Brain pericyte (primary cell): ENCODE measurements at regions not wholly inside any gene's neighbourhood (a gene's known extent, or its start where the extent isn't known, plus 50 kb on each side); places are given as distances from the start of the nearest gene placed in this dataset.
"Not testable (repeated sequence)": the region's sequence is repeated elsewhere in the genome, so short reads cannot be mapped to it uniquely, and the experiment has no call there.

Experiments
- DNase-seq: peaks from one replicate; pipeline ENCODE4 v3.0.0-alpha.2; 2012; ENCODE audit warnings: low read depth, low spot score

DNA sequence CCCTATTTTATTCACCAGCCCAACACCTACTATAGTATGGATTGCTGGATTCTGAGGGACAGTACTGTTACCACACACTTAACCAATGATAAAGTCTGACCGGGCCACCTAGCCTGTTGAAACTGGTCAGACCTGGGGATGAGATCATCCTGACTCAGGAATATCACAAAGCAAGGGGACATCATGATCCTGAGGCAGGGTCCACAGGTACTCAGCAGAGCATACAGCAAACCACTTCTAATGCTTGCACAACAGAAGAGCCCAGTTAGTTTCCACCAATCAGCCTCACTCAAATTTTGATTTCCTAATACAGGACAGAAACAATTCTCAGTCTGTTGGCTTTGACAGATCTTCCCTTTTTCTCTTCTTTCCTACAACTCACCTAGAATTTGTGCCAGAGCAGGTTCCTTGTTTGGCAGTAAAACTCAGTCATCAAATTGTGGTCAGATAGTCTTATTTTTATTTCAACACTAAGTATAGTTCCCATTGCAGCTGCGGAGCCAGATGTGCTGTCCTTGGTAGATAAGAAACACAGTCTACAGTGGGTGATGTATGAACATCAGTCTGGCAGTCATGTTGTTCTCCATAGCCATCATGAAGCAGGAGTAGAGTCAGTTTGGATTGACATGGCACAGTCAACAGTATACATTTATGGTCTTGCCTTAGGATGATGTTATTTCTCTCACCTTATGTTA is 90.1 kb upstream of the PRR23C start:
- DNase-seq = no peak

DNA sequence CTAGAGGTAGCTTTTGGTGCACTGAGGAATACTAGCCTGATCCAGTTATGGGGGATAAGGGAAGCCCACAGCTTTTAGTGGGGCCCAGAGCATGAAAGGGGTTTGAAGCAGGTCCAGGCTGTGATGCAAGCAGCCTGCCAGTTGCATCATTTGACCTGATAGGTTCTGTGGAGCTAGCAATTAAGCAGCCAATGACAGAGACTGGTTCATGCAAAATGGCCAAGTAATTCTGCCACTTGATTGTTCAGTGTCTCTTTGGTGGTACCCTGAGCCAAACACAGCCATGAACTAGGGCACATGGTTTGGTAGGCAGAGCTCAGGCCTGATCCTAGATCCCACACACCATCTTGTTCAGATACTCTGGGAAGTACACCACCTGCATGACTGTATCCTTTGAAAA is 91.0 kb upstream of the PRR23C start:
- no peak for DNase-seq

DNA sequence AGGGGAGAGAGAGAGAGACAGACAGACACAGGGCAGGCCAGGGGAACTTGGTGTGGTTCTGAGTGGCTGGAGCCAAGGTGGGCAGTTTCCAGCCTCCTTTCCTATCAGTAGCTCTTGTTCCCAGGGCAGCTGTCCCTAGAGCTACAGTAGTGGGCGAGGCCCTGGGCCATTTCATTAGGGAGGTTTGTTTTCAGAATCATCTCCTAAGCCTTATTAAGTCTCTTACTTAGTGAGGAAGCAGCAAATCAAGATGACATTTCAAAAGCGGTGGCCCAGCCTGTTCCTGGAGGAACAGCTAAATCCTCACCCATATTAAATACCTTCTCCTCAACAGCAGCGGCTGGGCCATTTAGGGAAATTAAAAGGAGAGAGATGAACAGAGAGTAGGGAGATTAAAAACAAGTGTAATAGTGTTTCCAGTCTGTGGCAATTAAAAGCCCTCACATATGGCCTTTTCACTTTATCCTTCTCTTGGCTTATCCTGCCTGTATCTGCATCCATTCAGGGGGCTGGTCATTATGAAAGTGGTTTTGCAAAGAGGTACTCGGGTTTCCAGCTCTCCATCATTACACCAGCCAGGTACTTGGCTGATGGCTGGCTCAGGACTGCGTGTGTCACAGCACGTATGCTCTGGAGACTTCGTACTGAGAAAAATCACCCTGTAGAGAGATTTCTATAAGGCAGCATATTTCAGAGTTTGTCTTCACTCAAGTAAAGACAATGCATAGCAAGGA is 91.9 kb upstream of the PRR23C start:
- no peak for DNase-seq

DNA sequence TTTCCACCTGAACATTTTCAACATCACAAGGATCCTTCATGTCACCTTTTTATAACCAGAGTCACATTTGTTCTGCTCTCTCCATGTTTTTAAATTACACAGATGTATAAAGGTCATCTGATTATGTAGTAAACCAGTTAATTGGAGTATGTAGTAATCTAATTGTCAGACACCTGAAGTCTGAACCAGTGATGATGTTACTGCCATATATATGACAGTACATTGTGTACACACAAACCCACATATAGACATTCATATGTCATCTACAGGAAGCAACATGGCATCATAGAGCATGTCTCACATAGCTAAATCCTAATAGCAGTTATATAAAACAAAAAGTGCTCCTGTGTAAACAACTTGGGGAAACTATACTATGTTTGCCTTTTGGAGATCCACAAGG is 95.9 kb upstream of the PRR23C start:
- DNase-seq = no peak

DNA sequence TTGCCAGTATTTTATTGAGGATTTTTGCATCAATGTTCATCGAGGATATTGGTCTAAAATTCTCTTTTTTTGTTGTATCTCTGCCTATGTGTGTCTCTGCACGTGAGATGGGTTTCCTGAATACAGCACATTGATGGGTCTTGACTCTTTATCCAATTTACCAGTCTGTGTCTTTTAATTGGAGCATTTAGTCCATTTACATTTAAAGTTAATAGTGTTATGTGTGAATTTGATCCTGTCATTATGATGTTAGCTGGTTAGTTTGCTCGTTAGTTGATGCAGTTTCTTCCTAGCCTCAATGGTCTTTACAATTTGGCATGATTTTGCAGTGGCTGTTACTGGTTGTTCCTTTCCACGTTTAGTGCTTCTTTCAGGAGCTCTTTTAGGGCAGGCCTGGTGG is 101.3 kb upstream of the PRR23C start:
- not testable (repeated sequence) for DNase-seq

DNA sequence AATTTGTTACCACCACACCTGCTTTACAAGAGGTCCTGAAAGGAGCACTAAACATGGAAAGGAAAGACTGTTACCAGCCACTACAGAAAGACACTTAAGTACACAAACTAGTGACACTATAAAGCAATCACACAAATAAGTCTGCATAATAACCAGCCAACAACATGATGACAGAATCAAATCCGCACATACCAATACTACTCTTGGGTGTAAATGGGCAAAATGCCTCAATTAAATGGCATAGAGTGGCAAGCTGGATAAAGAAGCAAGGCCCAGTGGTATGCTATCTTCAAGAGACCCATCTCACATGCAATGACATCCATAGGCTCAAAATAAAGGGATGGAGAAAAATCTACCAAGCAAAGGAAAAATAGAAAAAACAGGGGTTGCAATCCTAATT is 106.8 kb upstream of the PRR23C start:
- no peak for DNase-seq

DNA sequence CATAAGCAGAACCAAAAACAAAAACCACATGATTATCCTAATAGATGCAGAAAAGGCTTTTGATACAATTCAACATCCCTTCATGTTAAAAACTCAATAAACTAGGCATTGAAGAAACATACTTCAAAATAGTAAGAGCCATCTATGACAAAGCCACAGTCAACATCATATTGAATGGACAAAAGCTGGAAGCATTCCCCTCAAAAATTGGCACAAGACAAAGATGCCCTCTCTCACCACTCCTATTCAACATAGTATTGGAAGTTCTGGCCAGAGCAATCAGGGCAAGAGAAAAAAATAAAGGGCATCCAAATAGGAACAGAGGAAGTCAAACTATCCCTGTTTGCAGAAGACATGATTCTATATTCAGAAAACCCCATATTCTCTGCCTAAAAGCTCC is 108.7 kb upstream of the PRR23C start:
- not testable (repeated sequence) for DNase-seq

DNA sequence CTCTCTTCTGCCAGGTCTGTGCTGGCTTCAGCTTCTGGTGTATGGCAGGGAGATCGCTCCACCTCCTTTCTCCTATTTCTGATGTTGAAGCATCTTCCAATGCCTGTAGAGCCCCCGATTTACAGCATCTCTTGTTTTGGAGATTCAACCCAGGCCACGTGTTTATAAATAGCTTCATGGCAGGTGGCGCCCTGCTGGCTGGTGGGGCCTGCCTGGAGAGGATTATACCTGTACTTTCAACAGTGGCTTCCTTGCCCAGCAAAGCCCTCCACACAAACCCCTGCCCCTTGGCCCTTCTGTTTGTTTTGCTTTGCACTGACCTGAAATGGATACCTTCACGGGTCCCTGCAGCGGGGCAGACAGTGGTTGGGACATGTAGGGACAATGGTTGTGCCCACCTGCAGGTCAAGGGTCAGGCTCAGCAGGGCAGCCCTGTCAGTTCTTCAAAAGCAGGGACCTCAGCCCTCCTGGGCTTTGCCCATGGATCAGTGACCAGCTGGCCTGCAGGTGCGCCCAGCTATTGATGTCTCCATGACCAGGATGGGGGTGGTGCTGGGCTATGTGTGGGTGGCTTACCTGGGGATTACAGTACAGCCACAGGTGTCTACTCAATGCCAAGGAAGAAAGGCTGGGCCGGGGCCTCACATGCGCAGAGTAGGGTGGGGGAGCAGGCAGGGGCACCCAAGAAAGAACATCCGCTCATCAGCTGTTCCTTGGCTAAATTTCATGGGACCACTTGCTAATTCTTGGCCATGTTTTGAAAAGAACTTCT is 112.7 kb upstream of the PRR23C start:
- DNase-seq = no peak

DNA sequence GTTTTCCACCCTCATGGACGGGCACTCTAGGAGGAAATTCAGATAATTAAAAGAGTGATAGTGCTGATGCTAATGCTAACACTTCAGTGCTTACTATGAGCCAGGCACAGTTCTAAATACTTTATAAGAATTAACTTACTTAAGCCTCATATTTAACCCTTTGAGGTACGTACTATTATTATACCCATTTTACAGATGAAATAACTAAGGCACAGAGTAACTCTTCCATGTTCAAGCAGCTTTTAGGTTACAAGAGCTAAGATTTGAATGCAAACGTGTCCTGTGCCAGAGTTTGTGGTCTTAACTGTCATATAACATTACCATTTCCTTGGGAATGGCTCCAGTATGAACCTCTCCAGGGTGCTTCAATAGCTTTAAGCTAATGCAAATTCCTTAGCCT is 114.7 kb upstream of the PRR23C start:
- DNase-seq = no peak

DNA sequence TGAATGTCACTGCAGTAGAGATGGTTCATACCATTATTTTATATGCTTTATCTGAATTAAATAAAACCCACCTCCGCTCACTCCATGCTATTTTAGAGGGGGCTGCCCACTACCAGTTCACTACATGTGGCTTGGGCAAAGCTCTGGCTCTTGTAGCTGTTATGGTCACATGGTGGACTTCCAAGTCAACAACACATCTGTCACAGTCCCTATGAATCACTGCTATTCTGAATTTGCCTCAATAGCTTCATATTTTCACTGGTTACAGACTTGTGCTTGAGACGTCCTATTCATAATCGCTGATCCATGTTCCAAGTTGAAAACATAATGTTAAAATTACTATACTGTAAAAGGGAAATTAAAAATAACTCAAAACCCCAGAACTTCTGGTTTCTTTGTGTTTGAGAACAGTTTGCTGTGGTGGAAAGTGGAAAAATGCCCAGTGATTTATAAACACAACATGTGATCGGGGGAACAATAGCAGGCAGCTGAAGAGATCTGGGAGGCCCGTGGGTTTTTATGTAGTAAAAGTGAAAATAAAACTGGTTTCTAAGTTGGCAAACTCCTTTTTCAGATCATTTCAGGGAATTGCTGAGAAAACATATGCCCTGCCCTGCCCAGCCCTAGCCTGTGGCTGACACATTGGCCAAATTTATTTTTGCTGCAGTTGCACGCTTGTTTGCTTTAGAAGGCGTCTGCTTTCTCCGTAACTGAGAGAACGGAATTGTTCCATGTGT is 128.8 kb upstream of the PRR23C start:
- DNase-seq = no peak

DNA sequence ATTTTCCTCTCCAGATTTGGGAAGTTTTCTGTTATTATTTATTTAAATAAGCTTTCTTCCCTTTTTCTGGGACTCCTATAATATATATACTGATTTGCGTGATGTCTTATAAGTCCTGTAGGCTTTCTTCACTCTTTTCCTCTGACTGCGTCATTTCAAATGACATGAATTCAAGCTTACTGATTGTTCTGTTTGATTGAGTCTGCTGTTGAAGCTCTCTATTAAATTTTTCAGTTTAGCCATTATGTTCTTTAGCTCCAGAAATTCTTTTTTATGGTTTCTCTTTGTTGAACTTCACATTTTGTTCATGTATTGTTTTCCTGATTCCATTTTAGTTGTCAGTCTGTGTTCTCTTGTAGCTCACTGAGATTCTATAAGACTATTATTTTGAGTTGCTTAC is 135.8 kb upstream of the PRR23C start:
- DNase-seq = no peak

DNA sequence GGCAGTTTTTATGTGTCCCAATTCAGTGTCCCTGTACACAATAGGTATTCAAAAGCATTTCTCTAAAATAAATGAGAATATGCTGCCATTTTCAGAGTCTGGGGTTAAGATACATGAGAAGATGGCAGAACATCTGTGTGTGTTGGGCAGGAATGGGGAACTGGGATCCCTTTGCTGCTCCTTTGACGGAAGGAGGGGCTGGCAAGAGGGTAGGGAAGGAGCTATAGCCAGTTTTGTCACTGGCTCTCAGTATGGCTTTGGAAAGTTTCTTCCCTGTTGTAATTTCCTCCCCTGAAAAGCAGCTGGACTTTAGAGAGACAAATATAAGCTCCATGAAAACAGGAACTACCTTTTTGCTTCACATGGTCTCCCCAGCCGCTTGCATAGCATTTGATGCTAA is 137.5 kb upstream of the PRR23C start:
- DNase-seq = no peak

DNA sequence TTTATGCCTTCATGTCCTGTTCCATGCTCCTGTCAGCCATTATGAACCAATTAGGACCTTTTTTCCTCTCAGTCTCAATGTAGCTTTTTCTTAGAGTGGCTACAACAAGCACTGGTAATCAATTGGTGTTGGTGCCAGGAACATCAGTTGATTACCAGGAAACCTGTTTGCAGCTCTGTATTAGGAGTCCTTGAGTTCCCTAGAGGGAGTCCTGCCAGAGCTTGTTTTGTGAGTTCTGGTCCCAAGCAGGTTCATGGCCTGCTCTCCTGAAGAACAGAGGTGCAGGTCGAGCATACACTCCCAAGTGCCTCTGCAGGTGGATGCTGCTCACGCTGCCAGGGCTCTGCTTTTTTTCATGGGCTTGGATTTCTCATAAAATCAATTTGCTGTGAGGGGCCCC is 137.9 kb upstream of the PRR23C start:
- DNase-seq = no peak

DNA sequence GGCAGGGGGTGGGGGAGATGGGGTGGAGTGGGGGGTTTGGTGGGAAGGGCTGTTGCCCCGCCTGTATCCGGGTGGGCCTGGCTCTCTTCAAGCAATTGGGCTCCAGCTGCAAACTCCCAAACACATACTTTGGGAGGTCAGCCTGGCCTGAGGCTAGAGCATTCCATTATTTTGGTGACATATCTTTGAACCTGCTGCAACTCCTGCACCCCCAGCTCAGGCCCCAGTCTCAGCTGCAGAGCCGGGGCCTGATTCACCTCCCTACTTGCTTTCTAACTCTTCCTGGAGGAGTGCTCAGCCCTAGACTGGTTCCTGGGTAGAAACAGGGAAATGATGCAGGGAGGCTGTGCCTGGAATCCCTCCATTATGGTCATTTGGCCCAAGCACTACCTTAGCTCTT is 140.8 kb upstream of the PRR23C start:
- DNase-seq = no peak

DNA sequence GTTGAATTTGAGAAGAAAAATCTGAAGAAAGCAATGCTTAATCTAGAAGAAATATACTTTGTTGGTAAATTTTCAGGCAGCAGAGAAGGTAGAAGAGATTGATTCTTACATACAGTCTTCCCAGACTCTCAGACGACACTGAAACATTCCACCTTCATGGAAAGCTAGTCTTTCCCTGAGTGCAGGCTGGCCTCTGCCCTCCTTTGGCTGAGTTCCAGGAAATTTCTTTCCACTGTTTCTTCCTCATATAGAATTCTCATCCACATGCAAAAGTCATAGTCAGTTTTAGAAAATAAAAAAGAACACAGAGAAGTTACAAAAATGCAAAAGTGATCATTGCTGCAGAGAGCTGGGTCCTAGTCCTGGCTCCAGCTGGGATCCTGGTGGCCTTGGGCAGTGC is 142.5 kb upstream of the PRR23C start:
- no peak for DNase-seq

DNA sequence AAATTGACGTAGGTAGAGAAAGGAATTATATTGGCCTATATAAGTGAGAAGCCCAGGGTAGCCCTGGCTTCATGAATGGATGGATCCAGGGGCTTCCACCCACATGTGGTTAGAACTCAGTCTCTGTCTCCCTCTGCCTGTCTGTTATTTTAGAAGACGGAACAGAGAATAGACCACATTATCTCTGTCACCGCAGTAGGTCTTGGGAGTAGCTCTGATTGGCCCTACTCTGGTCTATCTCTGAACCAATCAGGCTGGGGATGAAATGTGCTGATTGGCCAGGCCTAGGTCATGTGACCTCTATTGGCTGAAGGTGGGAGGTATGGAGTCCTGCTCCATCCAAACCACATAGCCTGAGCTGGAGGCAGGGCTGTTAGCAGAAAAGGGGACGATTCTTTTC is 143.0 kb upstream of the PRR23C start:
- no peak for DNase-seq

DNA sequence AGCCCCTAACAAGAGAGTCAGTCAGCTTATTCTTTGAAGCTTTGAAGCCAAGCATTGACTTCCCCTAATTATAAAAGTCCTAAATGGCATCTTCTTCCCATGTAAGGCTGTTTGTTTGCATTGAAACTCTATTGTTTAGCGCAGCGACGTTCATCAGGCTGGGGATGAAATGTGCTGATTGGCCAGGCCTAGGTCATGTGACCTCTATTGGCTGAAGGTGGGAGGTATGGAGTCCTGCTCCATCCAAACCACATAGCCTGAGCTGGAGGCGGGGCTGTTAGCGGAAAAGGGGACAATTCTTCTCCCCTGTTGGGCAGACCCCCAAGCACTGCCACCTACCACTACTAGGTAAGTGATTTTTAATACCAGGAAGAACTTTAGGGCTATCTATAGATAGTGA is 145.3 kb upstream of the PRR23C start:
- no peak for DNase-seq

DNA sequence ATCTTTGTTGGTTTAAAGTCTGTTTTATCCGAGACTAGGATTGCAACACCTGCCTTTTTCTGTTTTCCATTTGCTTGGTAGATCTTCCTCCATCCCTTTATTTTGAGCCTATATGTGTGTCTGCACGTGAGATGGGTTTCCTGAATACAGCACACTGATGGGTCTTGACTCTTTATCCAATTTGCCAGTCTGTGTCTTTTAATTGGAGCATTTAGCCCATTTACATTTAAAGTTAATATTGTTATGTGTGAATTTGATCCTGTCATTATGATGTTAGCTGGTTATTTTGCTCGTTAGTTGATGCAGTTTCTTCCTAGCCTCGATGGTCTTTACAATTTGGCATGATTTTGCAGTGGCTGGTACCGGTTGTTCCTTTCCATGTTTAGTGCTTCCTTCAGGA is 149.4 kb upstream of the MRPS22 start:
- not testable (repeated sequence) for DNase-seq

DNA sequence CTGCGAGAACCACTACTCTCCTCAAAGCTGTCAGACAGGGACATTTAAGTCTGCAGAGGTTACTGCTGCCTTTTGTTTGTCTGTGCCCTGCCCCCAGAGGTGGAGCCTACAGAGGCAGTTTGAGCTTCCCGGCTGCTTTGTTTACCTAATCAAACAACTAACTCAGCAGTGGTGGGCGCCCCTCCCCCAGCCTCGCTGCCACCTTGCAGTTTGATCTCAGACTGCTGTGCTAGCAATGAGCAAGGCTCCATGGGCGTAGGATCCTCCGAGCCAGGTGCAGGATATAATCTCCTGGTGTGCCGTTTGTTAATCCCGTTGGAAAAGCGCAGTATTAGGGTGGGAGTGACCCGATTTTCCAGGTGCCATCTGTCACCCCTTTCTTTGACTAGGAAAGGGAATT is 147.7 kb upstream of the MRPS22 start:
- not testable (repeated sequence) for DNase-seq

DNA sequence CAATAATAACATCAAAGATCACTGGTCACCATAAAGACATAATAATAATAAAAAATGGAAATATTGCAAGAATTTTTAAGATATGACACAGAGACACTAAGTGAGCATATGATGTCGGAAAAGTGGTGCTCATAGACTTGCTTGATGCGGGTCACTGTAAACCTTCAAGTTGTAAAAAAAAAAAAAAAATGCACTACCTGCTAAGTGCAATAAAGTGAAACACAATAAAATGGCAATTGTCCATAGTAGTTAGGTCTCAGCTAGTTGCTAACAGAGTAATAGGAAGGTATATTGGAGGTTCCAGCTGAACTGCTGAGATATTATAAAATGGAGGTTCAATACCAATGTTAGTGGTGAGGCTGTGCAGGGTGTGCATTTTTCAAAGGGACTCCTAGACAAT is 146.6 kb upstream of the MRPS22 start:
- no peak for DNase-seq

DNA sequence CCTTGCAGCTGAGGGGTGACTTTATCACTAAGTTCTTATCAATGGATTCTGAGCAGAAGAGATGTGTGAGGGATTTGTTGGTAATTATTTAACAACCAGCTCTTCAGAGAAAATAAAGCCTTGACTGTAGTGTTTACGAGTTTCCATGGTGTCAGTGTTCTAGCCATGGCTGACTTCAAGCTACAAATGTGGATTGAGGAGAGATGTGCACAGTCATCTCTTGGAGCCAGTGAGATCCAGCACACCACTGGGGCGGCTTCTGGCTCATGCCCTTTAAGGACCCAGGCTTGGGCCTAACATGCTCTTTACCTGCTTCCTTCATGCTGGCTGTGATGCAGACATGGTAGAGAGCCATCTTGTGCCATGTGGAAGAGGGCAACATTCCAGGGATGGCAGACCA is 145.6 kb upstream of the MRPS22 start:
- DNase-seq = no peak

DNA sequence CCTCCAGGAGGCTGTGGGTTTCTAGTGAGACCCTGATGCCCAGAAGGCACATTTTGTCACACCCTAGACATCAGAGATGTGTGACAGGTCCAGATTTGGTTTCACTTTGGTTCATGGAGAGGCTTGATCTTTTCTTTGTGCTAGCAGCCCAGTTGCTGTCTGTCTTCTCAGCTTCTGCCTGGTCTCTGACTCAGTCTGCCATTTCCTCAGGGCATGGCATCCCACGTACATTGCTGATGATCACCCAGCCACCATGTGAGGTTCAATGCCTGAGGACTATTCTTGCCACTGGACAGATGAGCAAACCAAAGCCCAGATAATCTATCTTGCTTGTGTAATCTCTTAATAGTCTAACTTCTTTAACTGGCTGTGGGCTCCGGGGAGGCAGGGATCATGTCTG is 144.9 kb upstream of the MRPS22 start:
- no peak for DNase-seq
